Endothelial cell of umbilical vein (primary cell): ENCODE measurements at regions not wholly inside any gene's neighbourhood (a gene's known extent, or its start where the extent isn't known, plus 50 kb on each side); places are given as distances from the start of the nearest gene placed in this dataset.

Experiments
- BruUV-seq: library from RNA; stranded (reverse); fragments of 400-500 nt; replicated peaks from 2 replicates; lab custom pipeline; 2021; lab: Mats Ljungman, UMichigan
- CTCF ChIA-PET: fragments of 300-600, 350-600 bp; sonication (Branson Sonifier 250); formaldehyde crosslinking; loops from one replicate; lab custom pipeline; 2021; ENCODE audit warnings: antibody characterized with exemption, inconsistent platforms; lab: Charles Lee
- POLR2A ChIA-PET: fragments of 300-600, 350-600 bp; sonication (Branson Sonifier 250); formaldehyde crosslinking; loops from one replicate; lab custom pipeline; 2021; ENCODE audit warnings: antibody characterized with exemption, inconsistent platforms; lab: Charles Lee
- DNase-seq: peaks from one replicate; pipeline ENCODE4 v3.0.0-alpha.2; 2011; ENCODE audit warnings: low read depth, low spot score
- FAIRE-seq: peaks from 2 replicates; lab custom pipeline; 2011; peaks lifted over from hg19 to GRCh38; lab: Jason Lieb, UNC
- H2AFZ ChIP-seq: 2 replicates; pipeline ENCODE4 v1.6.0; 2012; ENCODE audit warnings: low read depth, low read length, control low read depth, inconsistent platforms
- H3K27ac ChIP-seq: 2 replicates; pipeline ENCODE4 v1.5.1; 2011; ENCODE audit warnings: low read depth, mild to moderate bottlenecking, control low read depth, low read length, moderate library complexity; ENCODE audit not compliant: insufficient read depth
- H3K27me3 ChIP-seq, 2 experiments: 2 replicates each; pipeline versions ENCODE4 v1.6.0 to v1.6.1; 2011; ENCODE audit warnings: low read length in 2 of 2, mixed read lengths in 1 of 2; ENCODE audit not compliant: control insufficient read depth in 2 of 2, insufficient read depth in 2 of 2
- H3K36me3 ChIP-seq, 2 experiments: 2 replicates in 1 of 2; 3 replicates in 1 of 2; pipeline ENCODE4 v1.5.1; 2011; ENCODE audit warnings: low read length in 2 of 2, mild to moderate bottlenecking in 1 of 2, moderate library complexity in 1 of 2; ENCODE audit not compliant: control insufficient read depth in 2 of 2, insufficient read depth in 2 of 2; ENCODE audit errors: extremely low read depth in 1 of 2
- H3K4me1 ChIP-seq: 3 replicates; pipeline ENCODE4 v1.5.1; 2011; ENCODE audit warnings: mild to moderate bottlenecking, low read length; ENCODE audit not compliant: control insufficient read depth, insufficient read depth; ENCODE audit errors: extremely low read depth
- H3K4me2 ChIP-seq: 2 replicates; pipeline ENCODE4 v1.6.1; 2011; ENCODE audit warnings: low read length, control low read depth, mixed read lengths; ENCODE audit not compliant: insufficient read depth
- H3K4me3 ChIP-seq, 3 experiments: fragments of 200-600 bp in 1 of 3; sonication (generic), shearing (Covaris generic) in 1 of 3; replicated peaks in 1 of 3; 2 replicates each; pipeline ENCODE4 v1.5.1; 2011 to 2016; ENCODE audit warnings: control low read depth in 3 of 3, low read length in 3 of 3, mild to moderate bottlenecking in 2 of 3, inconsistent platforms in 1 of 3, low read depth in 1 of 3, moderate library complexity in 1 of 3; ENCODE audit not compliant: insufficient read depth in 1 of 3
- H3K79me2 ChIP-seq: 2 replicates; pipeline ENCODE4 v1.6.0; 2012; ENCODE audit warnings: low read length, inconsistent platforms; ENCODE audit not compliant: control insufficient read depth, insufficient read depth
- H3K9ac ChIP-seq: replicated peaks from 2 replicates; pipeline ENCODE3; 2011; ENCODE audit warnings: low read length, control low read depth; ENCODE audit not compliant: insufficient read depth; ENCODE audit errors: extremely low read depth
- H3K9me1 ChIP-seq: replicated peaks from 3 replicates; pipeline ENCODE4 v1.6.0; 2011; ENCODE audit warnings: mild to moderate bottlenecking, low read length; ENCODE audit not compliant: control insufficient read depth, insufficient read depth; ENCODE audit errors: extremely low read depth
- H3K9me3 ChIP-seq: replicated peaks from 2 replicates; pipeline ENCODE4 v1.5.1; 2012; ENCODE audit warnings: low read length, inconsistent platforms; ENCODE audit not compliant: control insufficient read depth, insufficient read depth
- H4K20me1 ChIP-seq: replicated peaks from 2 replicates; pipeline ENCODE3; 2011; ENCODE audit warnings: mild to moderate bottlenecking, low read length; ENCODE audit not compliant: control insufficient read depth, insufficient read depth; ENCODE audit errors: extremely low read depth
- EZH2 ChIP-seq: IDR thresholded peaks from 2 replicates; pipeline ENCODE4 v1.6.1; 2012; ENCODE audit warnings: borderline replicate concordance, low read depth, mild to moderate bottlenecking, moderate library complexity, low read length, inconsistent platforms; ENCODE audit not compliant: severe bottlenecking
- FOS ChIP-seq: IDR thresholded peaks from 2 replicates; pipeline ENCODE4 v1.6.1; 2011; ENCODE audit warnings: mild to moderate bottlenecking, low read length, moderate library complexity, borderline replicate concordance; ENCODE audit not compliant: insufficient read depth
- GATA2 ChIP-seq: IDR thresholded peaks from 2 replicates; pipeline ENCODE4 v1.7.0; 2011; ENCODE audit warnings: low read depth, mild to moderate bottlenecking, moderate library complexity, mixed read lengths, low read length; ENCODE audit not compliant: insufficient read length, insufficient read depth
- JUN ChIP-seq: IDR thresholded peaks from 2 replicates; pipeline ENCODE4 v1.6.1; 2011; ENCODE audit warnings: borderline replicate concordance, low read depth; ENCODE audit not compliant: insufficient read length, insufficient read depth
- MAX ChIP-seq: IDR thresholded peaks from 2 replicates; pipeline ENCODE4 v1.6.1; 2011; ENCODE audit not compliant: insufficient read depth, insufficient read length
- MYC ChIP-seq: IDR thresholded peaks from one replicate; pipeline ENCODE4 v1.6.1; 2011; ENCODE audit warnings: mild to moderate bottlenecking, low read depth, low read length
- POLR2A ChIP-seq: IDR thresholded peaks from 2 replicates; pipeline ENCODE4 v1.6.1; 2012; ENCODE audit warnings: low read depth, mild to moderate bottlenecking, control low read depth, low read length
- POLR2AphosphoS5 ChIP-seq: IDR thresholded peaks from 2 replicates; pipeline ENCODE4 v1.6.1; 2012; ENCODE audit warnings: low read depth, mild to moderate bottlenecking, control low read depth, low read length, moderate library complexity; ENCODE audit not compliant: insufficient read depth
- dilution Hi-C: fragments of 300-500 bp; cut with MboI; formaldehyde crosslinking; loops from one replicate; pipeline ENCODE4 v1.15.0; 2019; ENCODE audit warnings: low sequenced_read_pairs; ENCODE audit not compliant: extremely low pct_ligation_motif_present
- intact Hi-C: fragments of 100-400 bp; cut with micrococcal nuclease; formaldehyde crosslinking; loops from one replicate; pipeline ENCODE4 v1.10.0; 2022
- TF ChIP-seq, protein P1 (sequence below), 2 donors: IDR thresholded peaks; 1 replicate in 1 of 2; 2 replicates in 1 of 2; pipeline ENCODE4 v1.5.1; 2011; ENCODE audit warnings: low read length in 2 of 2, mild to moderate bottlenecking in 2 of 2, moderate library complexity in 2 of 2, control low read depth in 1 of 2, inconsistent platforms in 1 of 2, low read depth in 1 of 2; ENCODE audit not compliant: insufficient read depth in 1 of 2; ENCODE audit errors: extremely low read depth in 1 of 2

GRCh38 chr4:79082997-79083396, 143.8 kb upstream of the PAQR3 start:
- Histone ChIP-seq H4K20me1 (no peaks in the 10 kb centered on the region), H3K4me2 (no peak overlapping the region), H3K9me3 (no peaks in the 10 kb centered on the region), H3K4me3 (no peak overlapping the region), H3K27ac (no peak overlapping the region), H3K9me1 (no peaks in the 10 kb centered on the region), H3K27me3 (no peaks in the 10 kb centered on the region), H3K79me2 (no peaks in the 10 kb centered on the region), H3K36me3 (no peaks in the 10 kb centered on the region), H3K4me1 (no peaks in the 10 kb centered on the region), H3K9ac (no peak overlapping the region), H2AFZ (no peak overlapping the region)
- no TSS peak for BruUV-seq
- dilution Hi-C loops (no loop called here), intact Hi-C loops (no loop called here)
- CTCF ChIA-PET = no interaction called here
- FAIRE-seq = no peak
- no peak for DNase-seq
- POLR2A ChIA-PET = no interaction called here
- TF ChIP-seq EZH2 (no peak), POLR2AphosphoS5 (no peak), FOS (no peak), JUN (no peak), MYC (no peak), MAX (no peak), GATA2 (no peak), POLR2A (no peak)
- TF ChIP-seq, protein P1, sequence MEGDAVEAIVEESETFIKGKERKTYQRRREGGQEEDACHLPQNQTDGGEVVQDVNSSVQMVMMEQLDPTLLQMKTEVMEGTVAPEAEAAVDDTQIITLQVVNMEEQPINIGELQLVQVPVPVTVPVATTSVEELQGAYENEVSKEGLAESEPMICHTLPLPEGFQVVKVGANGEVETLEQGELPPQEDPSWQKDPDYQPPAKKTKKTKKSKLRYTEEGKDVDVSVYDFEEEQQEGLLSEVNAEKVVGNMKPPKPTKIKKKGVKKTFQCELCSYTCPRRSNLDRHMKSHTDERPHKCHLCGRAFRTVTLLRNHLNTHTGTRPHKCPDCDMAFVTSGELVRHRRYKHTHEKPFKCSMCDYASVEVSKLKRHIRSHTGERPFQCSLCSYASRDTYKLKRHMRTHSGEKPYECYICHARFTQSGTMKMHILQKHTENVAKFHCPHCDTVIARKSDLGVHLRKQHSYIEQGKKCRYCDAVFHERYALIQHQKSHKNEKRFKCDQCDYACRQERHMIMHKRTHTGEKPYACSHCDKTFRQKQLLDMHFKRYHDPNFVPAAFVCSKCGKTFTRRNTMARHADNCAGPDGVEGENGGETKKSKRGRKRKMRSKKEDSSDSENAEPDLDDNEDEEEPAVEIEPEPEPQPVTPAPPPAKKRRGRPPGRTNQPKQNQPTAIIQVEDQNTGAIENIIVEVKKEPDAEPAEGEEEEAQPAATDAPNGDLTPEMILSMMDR (IDR thresholded peaks at IDR 0.05; ENCODE audit: extremely low read depth in 1 of 2, insufficient read depth in 1 of 2, low read depth in 1 of 2, low read length in 2 of 2) = no peak
